Left lobe of liver (tissue), 2 donors: ENCODE measurements at regions not wholly inside any gene's neighbourhood (a gene's known extent, or its start where the extent isn't known, plus 50 kb on each side); places are given as distances from the start of the nearest gene placed in this dataset.
"Not testable (repeated sequence)": the region's sequence is repeated elsewhere in the genome, so short reads cannot be mapped to it uniquely, and the experiment has no call there.

ENCODE experiments used
- ATAC-seq: fragments of 200-7000 bp; cut with Tn5 transposase; one replicate; pipeline ENCODE4 v1.9.1; 2020; ENCODE audit warnings: mild to moderate bottlenecking, moderate library complexity
- DNase-seq: peaks from one replicate; pipeline ENCODE4 v3.0.0-alpha.2; 2020; ENCODE audit warnings: low spot score
- donor health status: DM: no; HTN: no; CAD: no; lungs with moderate emphysema.
- donor health status: DM: no; HTN: yes; CAD: no.

DNA sequence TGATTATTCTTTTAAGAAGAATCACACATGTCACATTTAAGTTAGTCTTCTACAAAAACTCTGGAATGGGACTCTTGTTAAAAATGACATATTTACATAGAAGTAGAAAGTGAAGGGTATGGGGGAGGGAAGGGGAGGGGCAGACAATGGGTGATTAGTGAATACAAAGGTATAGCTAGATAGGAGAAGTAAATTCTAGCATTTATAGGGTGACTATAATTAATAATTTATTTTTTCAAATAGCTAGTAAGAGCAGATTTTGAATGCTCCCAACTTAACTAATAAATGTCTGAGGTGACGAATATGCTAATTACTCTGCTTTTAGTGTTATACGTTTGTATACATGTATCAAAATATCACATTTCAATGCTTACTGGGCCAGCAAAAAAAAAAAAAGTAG lies 59.4 kb downstream of the BLTP3B start:
- no peak for DNase-seq
- no peak for ATAC-seq

DNA sequence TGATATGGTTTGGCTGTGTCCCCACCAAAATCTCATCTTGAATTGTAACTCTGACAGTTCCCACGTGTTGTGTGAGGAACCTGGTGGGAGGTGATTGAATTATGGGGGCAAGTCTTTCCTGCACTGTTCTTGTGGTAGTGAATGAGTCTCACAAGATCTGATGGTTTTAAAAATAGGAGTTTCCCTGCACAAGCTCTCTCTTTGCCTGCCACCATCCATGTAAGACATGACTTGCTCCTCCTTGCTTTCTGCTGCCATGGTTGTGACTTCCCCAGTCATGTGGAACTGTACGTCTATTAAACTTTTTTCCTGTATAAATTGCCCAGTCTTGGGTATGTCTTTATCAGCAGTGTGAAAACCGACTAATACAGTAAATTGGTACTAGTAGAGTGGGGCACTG lies 63.9 kb downstream of the BLTP3B start:
- DNase-seq, ATAC-seq: not testable (repeated sequence)

DNA sequence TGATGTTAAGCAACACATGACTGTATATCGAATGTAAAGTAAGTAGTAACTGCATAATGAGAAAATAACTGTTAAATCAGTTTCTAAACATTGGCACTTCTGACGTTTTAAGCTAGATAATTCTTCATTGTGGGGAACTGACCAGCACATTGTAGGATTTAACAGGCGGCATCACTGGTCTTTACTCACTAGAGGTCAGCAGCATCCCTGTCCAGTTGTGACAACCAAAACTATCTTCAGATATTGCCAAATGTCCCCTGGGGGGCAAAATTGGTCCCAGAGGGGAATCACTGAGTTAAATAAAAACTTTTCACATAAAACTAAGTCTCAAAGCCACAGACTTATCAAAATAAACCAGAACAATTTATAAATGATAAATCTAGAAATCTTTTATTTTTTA lies 65.3 kb downstream of the BLTP3B start:
- no peak for DNase-seq
- ATAC-seq: peak; percentile 67

DNA sequence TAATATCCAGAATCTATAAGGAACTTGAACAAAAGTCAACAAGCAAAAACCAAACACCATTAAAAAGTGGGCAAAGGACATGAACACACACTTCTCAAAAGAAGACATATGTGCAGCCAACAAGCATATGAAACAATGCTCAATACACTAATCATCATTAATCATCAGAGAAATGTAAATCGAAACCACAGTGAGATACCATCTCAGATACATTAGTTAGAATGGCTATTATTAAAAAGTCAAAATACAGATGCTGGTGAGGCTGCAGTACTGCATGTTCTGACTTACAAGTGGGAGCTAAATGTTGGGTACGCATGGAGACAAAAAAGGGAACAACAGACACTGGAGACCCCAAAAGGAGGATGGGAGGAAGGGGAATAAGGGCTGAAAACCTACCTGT lies 67.1 kb downstream of the BLTP3B start:
- ATAC-seq: no peak

DNA sequence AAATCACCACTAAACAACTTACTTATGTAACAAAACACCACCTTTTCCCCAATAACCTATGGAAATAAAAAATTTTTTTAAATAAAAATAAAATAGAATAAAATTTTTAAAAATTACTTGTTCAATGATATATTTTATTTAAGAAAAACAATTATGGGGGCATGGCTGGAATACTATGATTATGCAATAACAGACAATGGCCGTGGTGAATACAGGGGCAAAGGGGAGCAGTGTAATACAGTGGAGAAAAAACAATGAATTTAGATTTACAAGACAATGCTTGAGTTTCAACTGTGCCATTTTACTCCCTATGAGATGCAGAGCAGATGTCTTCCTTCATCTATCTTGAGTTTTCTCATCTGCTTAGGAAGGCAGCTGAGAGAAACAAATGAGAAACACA lies 72.9 kb downstream of the BLTP3B start:
- DNase-seq: no peak
- no peak for ATAC-seq

More for the DNA sequence above, 67.1 kb downstream of the BLTP3B start:
- DNase-seq: no peak

DNA sequence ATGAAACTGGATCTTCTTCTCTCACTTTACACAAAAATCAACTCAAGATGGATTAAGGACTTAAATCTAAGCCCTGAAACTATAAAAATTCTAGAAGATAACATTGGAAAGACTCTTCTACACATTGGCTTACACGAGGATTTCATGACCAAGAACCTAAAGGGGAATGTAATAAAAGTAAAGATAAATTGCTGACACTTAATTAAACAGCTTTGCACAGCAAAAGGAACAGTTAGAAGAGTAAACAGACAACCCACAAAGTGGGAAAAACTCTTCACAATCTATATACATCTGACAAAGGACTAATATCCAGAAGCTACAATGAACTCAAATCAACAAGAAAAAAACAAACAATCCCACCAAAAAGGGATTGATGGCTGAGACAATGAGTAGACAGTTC lies 74.4 kb downstream of the BLTP3B start:
- ATAC-seq (no peak), DNase-seq (no peak)

DNA sequence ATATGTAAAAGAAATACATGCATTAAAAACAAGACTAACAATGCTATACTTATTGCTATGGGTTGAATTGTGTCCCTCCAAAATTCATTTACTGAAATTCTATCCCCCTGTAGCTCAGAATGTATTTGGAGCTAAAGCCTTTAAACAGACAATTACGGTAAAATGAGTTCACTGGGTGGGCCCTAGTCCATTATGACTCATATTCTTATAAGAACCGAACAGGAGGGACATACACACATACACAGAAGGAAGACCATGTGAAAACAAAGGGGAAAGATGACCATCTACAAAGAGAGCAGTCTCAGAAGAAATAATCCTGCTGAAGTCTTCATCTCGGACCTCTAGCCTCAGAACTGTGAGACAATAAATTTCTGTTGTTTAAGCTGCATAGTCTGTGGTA lies 77.1 kb upstream of the ANKS1B start:
- DNase-seq (no peak), ATAC-seq (no peak)

DNA sequence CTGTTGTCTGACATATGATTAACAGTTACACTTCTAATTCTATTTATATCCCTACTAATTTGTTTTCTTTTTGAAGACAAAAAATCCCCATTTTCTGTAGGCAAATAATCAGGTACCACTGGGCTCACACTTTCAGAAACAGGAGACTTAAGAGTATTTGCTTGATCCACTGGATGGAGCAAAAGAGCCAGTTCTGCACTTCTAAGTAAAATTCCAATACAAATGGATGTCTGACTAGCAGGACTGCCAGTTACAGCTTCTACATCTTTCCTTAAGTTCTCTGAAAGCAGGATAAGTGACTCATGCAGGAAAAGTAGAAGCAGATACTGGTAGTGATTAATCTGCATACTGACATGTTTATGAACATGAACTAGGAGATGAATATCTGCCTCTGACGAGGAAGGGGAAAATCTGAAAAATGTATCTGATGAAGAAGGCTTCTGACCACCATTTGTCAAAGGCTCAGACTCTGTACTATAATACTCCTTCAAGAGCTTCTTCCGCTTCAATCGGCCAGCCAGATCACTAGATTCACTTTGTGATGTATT lies 73.8 kb upstream of the ANKS1B start:
- no peak for DNase-seq
- no peak for ATAC-seq

DNA sequence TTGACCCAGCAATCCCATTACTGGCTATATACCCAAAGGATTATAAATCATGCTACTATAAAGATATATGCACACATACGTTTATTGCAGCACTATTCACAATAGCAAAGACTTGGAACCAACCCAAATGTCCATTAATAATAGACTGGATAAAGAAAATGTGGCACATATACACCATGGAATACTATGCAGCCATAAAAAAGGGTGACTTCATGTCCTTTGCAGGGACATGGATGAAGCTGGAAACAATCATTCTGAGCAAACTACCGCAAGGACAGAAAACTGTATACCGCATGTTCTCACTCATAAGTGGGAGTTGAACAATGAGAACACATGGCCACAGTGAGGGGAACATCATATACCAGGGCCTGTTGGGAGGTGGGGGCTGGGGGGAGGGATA lies 61.5 kb upstream of the ANKS1B start:
- not testable (repeated sequence) for DNase-seq, ATAC-seq

DNA sequence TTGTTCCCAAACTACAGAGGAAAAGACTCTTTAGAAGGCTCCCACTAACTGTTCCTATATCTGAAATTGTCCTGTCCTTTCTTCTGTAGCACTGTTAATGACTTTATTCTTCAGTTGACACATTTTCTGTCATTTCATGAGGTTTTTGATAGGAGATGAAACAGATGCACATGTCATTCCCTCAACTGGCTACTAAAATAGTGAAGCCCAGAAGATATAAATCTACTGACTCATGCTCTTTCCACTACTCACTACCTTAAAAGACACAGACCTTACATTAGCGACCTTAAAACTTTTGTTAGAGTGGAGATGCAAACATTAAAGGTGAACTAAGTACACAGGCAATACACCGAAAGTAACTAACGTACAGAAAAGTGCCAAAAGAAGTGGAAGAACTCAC lies 59.5 kb upstream of the ANKS1B start:
- ATAC-seq (no peak), DNase-seq (no peak)

DNA sequence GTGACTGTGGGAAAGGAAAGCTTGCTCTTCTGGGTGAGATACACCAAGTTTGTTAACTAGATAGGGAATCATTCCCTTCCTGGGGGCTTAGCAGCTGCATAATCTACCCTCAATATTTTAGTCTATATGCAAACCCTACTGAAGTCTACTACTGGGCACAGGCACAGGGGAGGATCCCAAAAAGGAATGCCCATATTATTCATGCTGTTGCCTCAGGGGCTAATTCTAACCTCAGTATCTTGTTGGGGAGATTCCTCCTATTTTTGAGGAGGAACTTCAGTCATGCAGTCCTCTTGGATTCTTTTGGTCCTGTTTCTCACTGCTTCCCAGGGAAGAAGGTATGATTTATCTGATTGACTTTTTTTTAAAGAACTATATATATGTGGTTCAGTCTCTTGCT lies 58.9 kb upstream of the ANKS1B start:
- ATAC-seq: no peak
- no peak for DNase-seq
